ENCODE measurements at regions not wholly inside any gene's neighbourhood (a gene's known extent, or its start where the extent isn't known, plus 50 kb on each side); places are given as distances from the start of the nearest gene placed in this dataset.

DNA sequence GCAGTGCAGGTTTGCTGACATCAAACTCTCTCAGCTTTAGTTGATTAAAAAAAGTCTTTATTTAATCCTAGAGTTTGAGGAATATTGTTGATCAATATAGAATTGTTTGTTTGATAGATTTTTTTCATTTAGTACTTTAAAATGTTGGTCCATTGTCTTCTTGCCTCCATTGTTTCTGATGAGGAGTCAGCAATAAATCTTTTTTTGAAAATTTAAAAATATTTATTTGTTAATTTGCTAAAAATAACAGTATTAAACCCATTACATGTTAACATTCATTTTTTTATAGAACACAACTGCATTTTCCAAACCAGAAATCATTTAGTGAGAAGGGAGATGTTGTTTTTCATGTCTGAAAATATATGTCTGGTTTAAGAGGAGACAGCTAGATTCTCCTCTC is 173.8 kb upstream of the USP24 start:
- Mint-ChIP-seq H3K4me3 (ENCODE audit: unreplicated experiment) (no peak overlapping the region), H3K4me1 (ENCODE audit: unreplicated experiment) (no peaks in the 10 kb centered on the region), H3K27ac (ENCODE audit: unreplicated experiment) (no peak overlapping the region), H3K27me3 (ENCODE audit: unreplicated experiment) (no peaks in the 10 kb centered on the region), H3K9me3 (ENCODE audit: unreplicated experiment) (peaks cover 4% of the 10 kb centered on the region), H3K36me3 (ENCODE audit: low read depth, unreplicated experiment) (no peaks in the 10 kb centered on the region)
- TF ChIP-seq, protein P1, sequence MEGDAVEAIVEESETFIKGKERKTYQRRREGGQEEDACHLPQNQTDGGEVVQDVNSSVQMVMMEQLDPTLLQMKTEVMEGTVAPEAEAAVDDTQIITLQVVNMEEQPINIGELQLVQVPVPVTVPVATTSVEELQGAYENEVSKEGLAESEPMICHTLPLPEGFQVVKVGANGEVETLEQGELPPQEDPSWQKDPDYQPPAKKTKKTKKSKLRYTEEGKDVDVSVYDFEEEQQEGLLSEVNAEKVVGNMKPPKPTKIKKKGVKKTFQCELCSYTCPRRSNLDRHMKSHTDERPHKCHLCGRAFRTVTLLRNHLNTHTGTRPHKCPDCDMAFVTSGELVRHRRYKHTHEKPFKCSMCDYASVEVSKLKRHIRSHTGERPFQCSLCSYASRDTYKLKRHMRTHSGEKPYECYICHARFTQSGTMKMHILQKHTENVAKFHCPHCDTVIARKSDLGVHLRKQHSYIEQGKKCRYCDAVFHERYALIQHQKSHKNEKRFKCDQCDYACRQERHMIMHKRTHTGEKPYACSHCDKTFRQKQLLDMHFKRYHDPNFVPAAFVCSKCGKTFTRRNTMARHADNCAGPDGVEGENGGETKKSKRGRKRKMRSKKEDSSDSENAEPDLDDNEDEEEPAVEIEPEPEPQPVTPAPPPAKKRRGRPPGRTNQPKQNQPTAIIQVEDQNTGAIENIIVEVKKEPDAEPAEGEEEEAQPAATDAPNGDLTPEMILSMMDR (IDR thresholded peaks at IDR 0.05; ENCODE audit: unreplicated experiment), result no peak
- DNase-seq (ENCODE audit: low spot score), result no peak

DNA sequence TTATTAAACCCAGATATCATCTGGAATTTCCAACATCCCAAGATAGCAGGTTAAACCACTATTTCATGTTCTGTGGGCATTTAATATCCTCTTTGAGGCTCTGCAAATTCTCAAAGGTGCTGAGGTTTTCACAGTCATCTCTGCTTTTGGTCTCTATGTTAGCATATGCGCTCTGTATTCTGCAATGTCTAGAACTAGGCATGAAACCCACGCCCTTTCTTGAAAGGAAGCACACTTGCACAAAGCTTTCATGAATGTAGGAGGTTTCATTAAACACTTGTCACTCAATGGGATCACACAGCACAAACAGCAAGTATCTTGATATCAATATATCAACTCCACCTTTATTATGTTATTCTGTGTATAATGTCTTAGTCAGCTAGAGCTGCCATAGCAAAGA is 172.0 kb upstream of the USP24 start:
- Mint-ChIP-seq H3K27me3 (ENCODE audit: unreplicated experiment) (peaks cover 2% of the 10 kb centered on the region), H3K4me3 (ENCODE audit: unreplicated experiment) (no peak overlapping the region), H3K27ac (ENCODE audit: unreplicated experiment) (no peak overlapping the region), H3K36me3 (ENCODE audit: low read depth, unreplicated experiment) (no peaks in the 10 kb centered on the region), H3K9me3 (ENCODE audit: unreplicated experiment) (peaks cover 4% of the 10 kb centered on the region), H3K4me1 (ENCODE audit: unreplicated experiment) (no peaks in the 10 kb centered on the region)
- TF ChIP-seq, protein P1 (IDR thresholded peaks at IDR 0.05; ENCODE audit: unreplicated experiment), result no peak
- DNase-seq (ENCODE audit: low spot score), result no peak

DNA sequence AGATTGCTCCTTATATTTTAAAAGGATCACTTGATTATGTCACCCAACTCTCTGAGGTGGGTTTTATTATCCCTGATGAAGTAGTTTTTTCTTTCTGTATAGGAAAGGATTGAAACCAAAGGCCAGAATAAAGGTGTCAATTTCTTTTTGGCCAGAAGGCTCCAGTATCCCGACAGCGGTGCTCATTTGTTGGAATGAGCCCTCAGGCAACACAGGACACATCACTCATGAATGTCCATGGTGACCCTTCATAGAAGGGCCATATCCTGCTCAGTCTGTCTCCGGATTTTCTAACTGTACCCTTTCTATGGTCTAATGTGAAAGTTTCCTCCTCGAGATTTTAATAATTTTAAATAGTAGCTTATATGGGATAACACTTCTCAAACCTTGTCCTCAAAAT is 171.3 kb upstream of the USP24 start:
- peaks cover 4% of the 10 kb centered on the region for H3K9me3 Mint-ChIP-seq (ENCODE audit: unreplicated experiment)

DNA sequence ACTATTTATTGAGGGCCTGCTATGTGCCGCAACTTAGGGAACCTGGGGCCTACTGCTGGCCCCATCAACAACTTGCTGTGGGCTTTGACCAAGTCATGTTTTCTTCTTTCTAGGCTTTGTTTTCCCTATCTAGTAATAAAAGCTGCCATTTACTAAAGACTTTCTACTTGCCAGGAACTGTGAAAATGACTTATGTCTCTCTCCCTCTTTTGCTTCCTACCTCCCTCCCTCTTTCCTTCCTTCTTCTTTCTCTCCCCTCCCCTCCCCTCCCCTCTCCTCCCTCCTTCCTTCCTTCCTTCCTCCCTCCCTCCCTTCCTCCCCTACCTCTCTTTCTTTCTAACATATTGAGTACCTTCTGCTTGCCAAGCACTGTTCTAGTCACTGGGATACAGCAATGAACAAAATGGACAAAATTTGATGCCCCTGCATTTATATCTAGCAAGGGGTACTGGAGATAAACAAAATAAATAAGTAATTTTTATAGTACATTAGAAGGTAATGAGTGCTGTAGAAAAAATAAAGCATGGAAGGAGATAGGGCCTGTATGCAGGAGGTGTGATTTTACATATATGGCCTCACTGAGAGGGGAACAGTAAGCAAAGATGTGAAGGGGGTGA is 170.3 kb upstream of the USP24 start:
- H3K4me3 Mint-ChIP-seq (ENCODE audit: unreplicated experiment), result no peak overlapping the region
- no peaks in the 10 kb centered on the region for H3K4me1 Mint-ChIP-seq (ENCODE audit: unreplicated experiment)
- H3K36me3 Mint-ChIP-seq (ENCODE audit: low read depth, unreplicated experiment), result no peaks in the 10 kb centered on the region
- H3K9me3 Mint-ChIP-seq (ENCODE audit: unreplicated experiment), result peaks cover 4% of the 10 kb centered on the region
- DNase-seq (ENCODE audit: low spot score), result no peak
- H3K27ac Mint-ChIP-seq (ENCODE audit: unreplicated experiment), result no peak overlapping the region
- TF ChIP-seq, protein P1 (IDR thresholded peaks at IDR 0.05; ENCODE audit: unreplicated experiment), result no peak
- peaks cover 5% of the 10 kb centered on the region for H3K27me3 Mint-ChIP-seq (ENCODE audit: unreplicated experiment)

More for the DNA sequence above, 171.3 kb upstream of the USP24 start:
- H3K27me3 Mint-ChIP-seq (ENCODE audit: unreplicated experiment), result peaks cover 2% of the 10 kb centered on the region
- TF ChIP-seq, protein P1 (IDR thresholded peaks at IDR 0.05; ENCODE audit: unreplicated experiment), result no peak
- no peaks in the 10 kb centered on the region for H3K36me3 Mint-ChIP-seq (ENCODE audit: low read depth, unreplicated experiment)
- H3K27ac Mint-ChIP-seq (ENCODE audit: unreplicated experiment), result no peak overlapping the region
- H3K4me3 Mint-ChIP-seq (ENCODE audit: unreplicated experiment), result no peak overlapping the region
- H3K4me1 Mint-ChIP-seq (ENCODE audit: unreplicated experiment), result no peaks in the 10 kb centered on the region
- DNase-seq (ENCODE audit: low spot score), result no peak

DNA sequence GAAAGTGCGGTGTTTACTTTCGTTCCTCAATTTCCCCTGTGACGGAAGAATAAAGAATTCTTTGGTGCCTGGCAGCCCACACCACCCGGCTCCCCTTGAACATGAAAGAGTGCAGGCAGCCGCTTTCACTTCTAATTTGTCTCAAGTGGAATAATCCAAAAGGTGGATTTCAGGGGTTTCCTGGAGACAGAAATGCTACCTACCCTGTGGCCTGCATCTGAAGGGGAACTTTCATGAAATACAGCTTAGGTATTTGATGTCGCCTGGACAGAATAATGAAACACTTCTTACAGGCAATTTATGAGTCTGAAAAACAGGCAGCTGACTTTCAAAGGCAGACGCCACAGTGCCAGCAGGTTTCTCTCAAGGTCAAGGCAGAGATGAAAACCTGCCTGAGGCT is 169.5 kb upstream of the USP24 start:
- Mint-ChIP-seq H3K27me3 (ENCODE audit: unreplicated experiment) (peaks cover 5% of the 10 kb centered on the region), H3K36me3 (ENCODE audit: low read depth, unreplicated experiment) (no peaks in the 10 kb centered on the region), H3K27ac (ENCODE audit: unreplicated experiment) (no peak overlapping the region), H3K4me3 (ENCODE audit: unreplicated experiment) (no peak overlapping the region), H3K9me3 (ENCODE audit: unreplicated experiment) (no peaks in the 10 kb centered on the region), H3K4me1 (ENCODE audit: unreplicated experiment) (no peaks in the 10 kb centered on the region)
- TF ChIP-seq, protein P1 (IDR thresholded peaks at IDR 0.05; ENCODE audit: unreplicated experiment), result no peak
- DNase-seq (ENCODE audit: low spot score), result no peak

All from endothelial cell (in vitro differentiated cells).